Gastroesophageal sphincter (tissue), 4 donors: ENCODE measurements at regions not wholly inside any gene's neighbourhood (a gene's known extent, or its start where the extent isn't known, plus 50 kb on each side); places are given as distances from the start of the nearest gene placed in this dataset.
"Not testable (repeated sequence)": the region's sequence is repeated elsewhere in the genome, so short reads cannot be mapped to it uniquely, and the experiment has no call there.

Source experiments
- ATAC-seq: fragments of 150-250 bp; one replicate; pipeline ENCODE4 v1.9.1; 2016; ENCODE audit warnings: mild to moderate bottlenecking, moderate library complexity
- H3K27ac ChIP-seq, 4 donors: fragments of 200-600 bp; sonication (generic) in 3 of 4; 1 replicate in 3 of 4; 2 replicates in 1 of 4; pipeline ENCODE4 v1.5.1; 2016 to 2019
- H3K27me3 ChIP-seq: fragments of 200-600 bp; sonication (generic); one replicate; pipeline ENCODE4 v1.5.1; 2019
- H3K36me3 ChIP-seq, 2 donors: fragments of 200-600 bp; sonication (generic); one replicate each; pipeline ENCODE4 v1.5.1; 2019; ENCODE audit warnings: control low read depth in 1 of 2
- H3K4me1 ChIP-seq, 3 donors: fragments of 200-600 bp; sonication (generic); 1 replicate in 2 of 3; 2 replicates in 1 of 3; pipeline ENCODE4 v1.5.1; 2016 to 2019; ENCODE audit warnings: control low read depth in 2 of 3
- H3K4me3 ChIP-seq, 2 donors: fragments of 200-600 bp; sonication (generic); one replicate each; pipeline ENCODE4 v1.5.1; 2019; ENCODE audit warnings: mild to moderate bottlenecking in 1 of 2, moderate library complexity in 1 of 2
- H3K9me3 ChIP-seq, 3 donors: fragments of 200-600 bp; sonication (generic); one replicate each; pipeline ENCODE4 v1.5.1; 2017 to 2019; ENCODE audit warnings: control low read depth in 2 of 3
- EP300 ChIP-seq: sonication (generic); formaldehyde crosslinking; IDR thresholded peaks from one replicate; pipeline ENCODE4 v1.6.1; 2017; ENCODE audit warnings: antibody characterized with exemption, mild to moderate bottlenecking
- POLR2A ChIP-seq, 2 donors: fragments of 450-650 bp; IDR thresholded peaks; one replicate each; pipeline ENCODE4 v1.6.1; 2017; ENCODE audit warnings: antibody characterized with exemption in 2 of 2, mild to moderate bottlenecking in 2 of 2, moderate library complexity in 1 of 2
- POLR2AphosphoS5 ChIP-seq: sonication (generic); formaldehyde crosslinking; IDR thresholded peaks from one replicate; pipeline ENCODE4 v1.6.1; 2017; ENCODE audit warnings: antibody characterized with exemption
- WGBS, 2 donors: methylation state at CpG; one replicate each; pipeline ENCODE4 v1.1.5; 2018; ENCODE audit warnings: low coverage in 1 of 2; 5-methylcytosine and 5-hydroxymethylcytosine counted together
- TF ChIP-seq, protein P1 (sequence below), 4 experiments: fragments of 200-600 bp in 2 of 4; fragments of 450-650 bp in 2 of 4; sonication (generic) in 1 of 4; IDR thresholded peaks; one replicate each; pipeline ENCODE4 v1.5.1; 2017 to 2019; ENCODE audit warnings: antibody characterized with exemption in 4 of 4, mild to moderate bottlenecking in 2 of 4, moderate library complexity in 2 of 4

- no peak for ATAC-seq
- H3K4me1 ChIP-seq, result no peaks in the 10 kb centered on the region
- no peak overlapping the region for H3K4me3 ChIP-seq
- H3K27ac ChIP-seq, result no peak overlapping the region
- no peaks in the 10 kb centered on the region for H3K27me3 ChIP-seq
- 41 to 55% methylated on average over 3 of the region's 3 CpGs for WGBS, 2 donors
- peaks cover 0 to 8% (median 0%) of the 10 kb centered on the region in 3 donors for H3K9me3 ChIP-seq
- H3K36me3 ChIP-seq, result no peaks in the 10 kb centered on the region
- no peak for TF ChIP-seq EP300
- TF ChIP-seq POLR2A (IDR thresholded peaks at IDR 0.05), result no peak
- TF ChIP-seq, protein P1, sequence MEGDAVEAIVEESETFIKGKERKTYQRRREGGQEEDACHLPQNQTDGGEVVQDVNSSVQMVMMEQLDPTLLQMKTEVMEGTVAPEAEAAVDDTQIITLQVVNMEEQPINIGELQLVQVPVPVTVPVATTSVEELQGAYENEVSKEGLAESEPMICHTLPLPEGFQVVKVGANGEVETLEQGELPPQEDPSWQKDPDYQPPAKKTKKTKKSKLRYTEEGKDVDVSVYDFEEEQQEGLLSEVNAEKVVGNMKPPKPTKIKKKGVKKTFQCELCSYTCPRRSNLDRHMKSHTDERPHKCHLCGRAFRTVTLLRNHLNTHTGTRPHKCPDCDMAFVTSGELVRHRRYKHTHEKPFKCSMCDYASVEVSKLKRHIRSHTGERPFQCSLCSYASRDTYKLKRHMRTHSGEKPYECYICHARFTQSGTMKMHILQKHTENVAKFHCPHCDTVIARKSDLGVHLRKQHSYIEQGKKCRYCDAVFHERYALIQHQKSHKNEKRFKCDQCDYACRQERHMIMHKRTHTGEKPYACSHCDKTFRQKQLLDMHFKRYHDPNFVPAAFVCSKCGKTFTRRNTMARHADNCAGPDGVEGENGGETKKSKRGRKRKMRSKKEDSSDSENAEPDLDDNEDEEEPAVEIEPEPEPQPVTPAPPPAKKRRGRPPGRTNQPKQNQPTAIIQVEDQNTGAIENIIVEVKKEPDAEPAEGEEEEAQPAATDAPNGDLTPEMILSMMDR (IDR thresholded peaks at IDR 0.05), result no peak
- no peak for TF ChIP-seq POLR2AphosphoS5
These were observed 474.7 kb downstream of the PCDH7 start for GRCh38 chr4:31194823-31195222.

DNA sequence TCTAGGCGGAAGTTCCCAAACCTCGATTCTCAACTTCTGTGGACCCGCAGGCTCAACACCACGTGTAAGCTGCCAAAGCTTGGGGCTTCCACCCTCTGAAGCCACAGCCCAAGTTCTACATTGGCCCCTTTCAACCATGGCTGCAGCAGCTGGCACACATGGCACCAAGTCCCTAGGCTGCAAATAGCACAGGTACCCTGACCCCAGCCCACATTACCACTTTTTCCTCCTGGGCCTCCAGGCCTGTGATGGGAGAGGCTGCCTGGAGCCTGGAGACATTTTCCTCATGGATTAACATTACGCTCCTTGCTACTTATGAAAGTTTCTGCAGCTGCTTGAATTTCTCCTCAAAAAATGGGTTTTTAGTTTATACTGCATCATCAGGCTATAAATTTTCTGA, 479.5 kb downstream of the PCDH7 start:
- H3K4me3 ChIP-seq, result no peak overlapping the region
- no peaks in the 10 kb centered on the region for H3K36me3 ChIP-seq
- peaks cover 0 to 8% (median 0%) of the 10 kb centered on the region in 3 donors for H3K9me3 ChIP-seq
- ATAC-seq, result no peak
- 98 to 100% methylated on average over 5 of the region's 5 CpGs for WGBS, 2 donors
- no peak overlapping the region for H3K27ac ChIP-seq
- H3K27me3 ChIP-seq, result no peaks in the 10 kb centered on the region
- H3K4me1 ChIP-seq, result no peaks in the 10 kb centered on the region
- TF ChIP-seq POLR2AphosphoS5 (no peak), EP300 (no peak), POLR2A (IDR thresholded peaks at IDR 0.05) (no peak)
- TF ChIP-seq, protein P1 (IDR thresholded peaks at IDR 0.05), result no peak

- not testable (repeated sequence) for H3K27ac ChIP-seq, ATAC-seq, H3K4me3 ChIP-seq, H3K4me1 ChIP-seq, H3K27me3 ChIP-seq, H3K36me3 ChIP-seq, H3K9me3 ChIP-seq
- 95 to 100% methylated on average over 2 to 4 of the region's 9 CpGs for WGBS, 2 donors
These were observed 481.9 kb downstream of the PCDH7 start for GRCh38 chr4:31202054-31202453.

DNA sequence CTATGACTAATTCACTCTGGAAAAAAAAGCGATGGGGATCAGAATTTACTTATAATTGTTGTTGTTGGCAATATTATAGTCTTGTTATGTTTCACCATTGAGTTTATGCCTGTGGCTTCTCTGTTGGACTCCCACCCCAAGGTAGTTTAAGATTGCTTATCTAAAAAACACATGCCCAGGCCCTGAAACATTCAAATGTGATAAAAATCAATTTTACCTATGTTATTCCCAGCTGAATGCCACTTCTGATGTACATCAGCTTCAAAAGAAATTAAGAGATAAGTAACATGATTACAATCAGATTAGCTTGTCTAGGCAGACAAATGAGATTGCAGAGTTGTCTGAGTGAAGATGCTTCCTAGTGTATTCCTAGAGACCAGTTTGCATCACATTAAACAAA, 484.7 kb downstream of the PCDH7 start:
- no peak overlapping the region for H3K27ac ChIP-seq
- ATAC-seq, result no peak
- H3K4me3 ChIP-seq, result no peak overlapping the region
- no peaks in the 10 kb centered on the region for H3K27me3 ChIP-seq
- WGBS, 2 donors, result 71 to 100% methylated on average over 1 of the region's 1 CpG
- TF ChIP-seq POLR2AphosphoS5, result no peak
- no peak for TF ChIP-seq EP300
- TF ChIP-seq, protein P1 (IDR thresholded peaks at IDR 0.05), result no peak
- no peaks in the 10 kb centered on the region for H3K36me3 ChIP-seq
- no peaks in the 10 kb centered on the region for H3K9me3 ChIP-seq
- no peaks in the 10 kb centered on the region for H3K4me1 ChIP-seq

- Histone ChIP-seq H3K9me3 (no peaks in the 10 kb centered on the region), H3K36me3 (no peaks in the 10 kb centered on the region), H3K27me3 (no peaks in the 10 kb centered on the region), H3K27ac (no peak overlapping the region), H3K4me3 (no peak overlapping the region), H3K4me1 (no peaks in the 10 kb centered on the region)
- ATAC-seq, result no peak
- TF ChIP-seq POLR2AphosphoS5 (no peak), POLR2A (IDR thresholded peaks at IDR 0.05) (no peak), EP300 (no peak)
- TF ChIP-seq, protein P1 (IDR thresholded peaks at IDR 0.05), result no peak
These were observed 500.8 kb downstream of the PCDH7 start for GRCh38 chr4:31220921-31221320.

- WGBS, 2 donors, result 92 to 94% methylated on average over 4 of the region's 4 CpGs
- no peaks in the 10 kb centered on the region for H3K27me3 ChIP-seq
- H3K36me3 ChIP-seq, result no peaks in the 10 kb centered on the region
- H3K9me3 ChIP-seq, result no peaks in the 10 kb centered on the region
- H3K4me3 ChIP-seq, result no peak overlapping the region
- ATAC-seq, result no peak
- TF ChIP-seq POLR2A (IDR thresholded peaks at IDR 0.05) (no peak), POLR2AphosphoS5 (no peak), EP300 (no peak)
- TF ChIP-seq, protein P1 (IDR thresholded peaks at IDR 0.05), result no peak
- H3K27ac ChIP-seq, result no peak overlapping the region
- H3K4me1 ChIP-seq, result no peaks in the 10 kb centered on the region
These were observed 507.9 kb downstream of the PCDH7 start for GRCh38 chr4:31228068-31228467.
